Hematopoietic multipotent progenitor cell treated with erythropoietin and hydrocortisone succinate and interleukin-3 and kit ligand, for 15 days (in vitro differentiated cells): ENCODE measurements at regions not wholly inside any gene's neighbourhood (a gene's known extent, or its start where the extent isn't known, plus 50 kb on each side); places are given as distances from the start of the nearest gene placed in this dataset.
"Not testable (repeated sequence)": the region's sequence is repeated elsewhere in the genome, so short reads cannot be mapped to it uniquely, and the experiment has no call there.

Source experiments
- DNase-seq: peaks from one replicate; pipeline ENCODE4 v3.0.0-alpha.2; 2015; ENCODE audit warnings: low spot score

GRCh38 chr18:27579364-27579763, 394.3 kb upstream of the CHST9 start:
- no peak for DNase-seq

GRCh38 chr18:27577752-27578151, 392.6 kb upstream of the CHST9 start:
- no peak for DNase-seq

DNA sequence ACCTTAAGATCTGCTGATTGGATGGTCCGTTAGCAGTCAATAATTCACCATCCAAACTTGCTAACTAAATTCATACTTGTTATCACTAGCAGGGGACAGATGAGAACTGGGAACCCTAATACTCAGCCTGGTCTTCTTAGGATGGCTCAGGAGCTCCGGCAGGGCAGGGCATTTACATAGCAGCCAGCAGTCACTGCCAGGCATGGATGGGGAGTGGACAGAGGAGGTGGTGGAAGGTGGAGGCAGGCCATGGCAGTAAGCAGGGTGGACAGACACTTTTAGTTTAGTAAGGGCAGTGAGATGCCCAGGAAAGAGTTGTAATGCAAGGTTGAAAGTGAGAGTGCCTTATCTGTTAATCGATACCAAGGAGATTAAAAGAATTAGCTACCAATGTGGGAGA, 392.2 kb upstream of the CHST9 start:
- no peak for DNase-seq

GRCh38 chr18:27567434-27567833, 382.3 kb upstream of the CHST9 start:
- DNase-seq = no peak

DNA sequence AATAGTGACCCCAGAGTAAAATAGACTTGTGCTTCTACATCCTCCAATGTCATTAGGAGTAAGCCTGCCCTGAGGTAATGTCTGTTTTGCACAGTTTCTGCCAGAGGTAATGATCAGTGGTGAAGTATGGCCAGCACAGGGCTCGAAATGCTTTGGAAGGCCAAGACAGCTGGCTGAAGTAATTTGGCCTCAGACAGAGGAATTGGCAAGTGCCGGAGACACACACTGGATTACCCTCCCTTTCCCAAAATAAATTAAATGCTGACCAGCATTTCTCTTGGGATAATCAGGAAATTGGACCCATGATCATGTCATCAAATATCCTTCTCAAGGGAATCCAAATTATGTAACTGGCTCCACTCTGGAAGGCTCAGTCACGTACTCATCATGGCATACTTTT, 379.0 kb upstream of the CHST9 start:
- no peak for DNase-seq

- DNase-seq = no peak
Observed at GRCh38 chr18:27558388-27559155, 373.5 kb upstream of the CHST9 start.

DNA sequence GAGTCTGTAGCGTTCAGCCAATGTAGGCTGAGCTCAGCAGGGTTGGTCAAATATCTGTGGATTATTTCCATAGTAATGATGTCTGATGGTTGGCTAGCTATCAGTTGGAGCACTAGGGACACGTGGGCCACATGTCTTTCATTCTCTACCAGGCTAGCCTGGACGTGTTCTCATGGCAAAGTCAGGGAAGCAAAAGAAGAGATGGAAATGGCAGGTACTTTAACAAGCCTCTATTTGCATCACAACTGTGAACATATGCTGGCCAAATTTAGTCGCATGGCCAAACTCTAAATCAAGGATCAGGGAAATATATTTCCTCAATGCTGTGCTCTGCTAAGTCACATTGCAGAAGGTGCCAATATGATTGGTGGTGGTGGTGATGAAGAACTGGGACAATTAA, 371.6 kb upstream of the CHST9 start:
- DNase-seq = no peak

DNA sequence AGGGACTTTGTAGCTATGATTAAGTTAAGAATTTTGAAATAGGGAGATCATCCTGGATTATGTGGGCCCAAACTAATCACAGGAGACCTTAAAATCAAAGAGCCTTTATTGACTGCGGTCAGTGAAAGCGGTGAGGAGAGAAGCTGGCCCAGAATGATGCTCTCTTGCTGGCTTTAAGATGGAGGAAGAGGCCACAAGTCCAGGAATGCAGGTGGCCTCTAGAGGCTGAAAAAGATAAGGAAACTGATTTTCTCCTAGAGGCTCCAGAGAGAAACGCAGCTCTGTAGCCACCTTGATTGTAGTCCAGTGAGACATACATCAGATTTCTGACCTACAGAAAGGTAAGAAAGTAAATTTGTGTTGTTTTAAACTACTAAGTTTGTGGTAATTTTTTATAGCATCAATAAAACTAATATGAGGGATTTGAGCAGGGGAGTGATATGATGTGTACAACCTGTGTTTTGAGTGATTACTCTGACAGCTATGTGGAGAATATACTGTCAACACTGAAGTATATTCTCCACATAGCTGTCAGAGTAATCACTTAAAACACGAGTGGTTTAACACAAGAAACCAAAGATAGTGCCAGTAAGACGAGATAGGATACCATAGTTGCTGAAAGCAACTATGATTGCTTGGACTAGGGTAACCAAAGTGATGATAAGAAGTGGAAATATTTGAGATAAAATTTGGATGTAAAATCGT, 364.4 kb upstream of the CHST9 start:
- DNase-seq = no peak

- no peak for DNase-seq
Observed at GRCh38 chr18:27546991-27547390, 361.9 kb upstream of the CHST9 start.

GRCh38 chr18:27544206-27544605, 359.1 kb upstream of the CHST9 start:
- DNase-seq = no peak

- no peak for DNase-seq
Observed at GRCh38 chr18:27541293-27541692, 356.2 kb upstream of the CHST9 start.

DNA sequence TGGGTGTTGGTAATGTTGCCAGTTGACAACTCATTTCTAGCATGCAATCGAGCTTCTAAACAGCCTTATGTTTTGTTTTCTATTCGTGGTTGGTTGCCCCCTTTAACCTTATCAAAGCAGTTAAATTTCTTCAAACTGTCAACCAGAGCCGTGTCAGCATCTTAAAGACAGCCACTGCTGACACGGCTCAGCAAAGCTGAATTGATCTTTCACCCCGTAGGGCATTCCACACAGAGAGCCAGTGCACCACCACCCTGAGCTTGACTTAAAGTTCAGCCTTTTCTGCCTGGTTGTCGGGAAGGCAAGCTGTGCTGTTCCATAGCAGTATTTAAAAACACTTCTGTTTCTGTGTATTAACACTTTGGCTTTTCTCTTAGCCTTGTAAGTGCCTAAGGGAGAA, 355.0 kb upstream of the CHST9 start:
- no peak for DNase-seq

DNA sequence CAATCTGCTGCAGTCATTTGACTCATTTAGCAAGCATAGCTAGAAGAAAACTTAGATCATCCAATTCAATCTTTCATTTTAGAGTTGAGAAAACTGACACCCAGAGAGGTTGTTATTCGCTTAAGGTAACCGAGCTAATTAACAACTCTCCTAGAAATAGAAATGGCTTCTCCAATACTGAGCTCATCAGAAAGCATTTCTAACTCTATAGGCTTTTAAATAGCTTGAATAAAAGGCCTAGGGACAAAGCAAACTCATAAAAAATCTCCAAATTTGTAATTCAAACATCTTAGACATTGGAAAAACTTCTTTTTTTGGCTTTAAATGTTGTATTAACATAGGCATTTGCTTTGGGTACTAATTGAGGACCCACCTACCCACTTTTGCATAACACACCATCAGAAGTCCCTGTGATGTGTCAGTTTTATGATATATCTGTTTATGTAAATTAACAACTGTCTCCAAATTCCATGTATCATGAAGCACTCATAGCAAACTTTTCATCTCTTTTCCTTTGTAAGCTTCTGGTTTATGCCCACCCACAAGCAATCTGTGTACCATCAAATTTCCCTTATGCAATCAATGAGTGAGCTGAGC, 343.9 kb upstream of the CHST9 start:
- DNase-seq = no peak

DNA sequence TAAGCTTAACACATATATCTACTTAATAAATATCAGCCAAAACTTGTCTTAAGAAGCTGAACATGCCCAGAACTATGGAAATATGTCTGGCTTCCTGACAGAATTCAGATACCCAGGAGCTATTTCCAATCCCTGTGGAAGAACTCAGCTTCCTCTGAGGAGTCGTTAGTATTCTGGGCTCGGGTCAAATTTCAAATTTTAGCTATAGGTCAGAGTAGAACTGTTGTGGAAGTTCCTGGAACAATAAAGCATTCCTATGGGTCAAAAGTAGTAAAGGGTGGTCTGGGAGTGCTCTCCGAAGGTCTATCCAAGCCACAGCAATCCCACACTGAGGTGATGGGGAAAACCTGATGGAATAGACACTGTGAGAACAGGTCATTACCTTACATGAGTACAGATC, 342.7 kb upstream of the CHST9 start:
- no peak for DNase-seq

DNA sequence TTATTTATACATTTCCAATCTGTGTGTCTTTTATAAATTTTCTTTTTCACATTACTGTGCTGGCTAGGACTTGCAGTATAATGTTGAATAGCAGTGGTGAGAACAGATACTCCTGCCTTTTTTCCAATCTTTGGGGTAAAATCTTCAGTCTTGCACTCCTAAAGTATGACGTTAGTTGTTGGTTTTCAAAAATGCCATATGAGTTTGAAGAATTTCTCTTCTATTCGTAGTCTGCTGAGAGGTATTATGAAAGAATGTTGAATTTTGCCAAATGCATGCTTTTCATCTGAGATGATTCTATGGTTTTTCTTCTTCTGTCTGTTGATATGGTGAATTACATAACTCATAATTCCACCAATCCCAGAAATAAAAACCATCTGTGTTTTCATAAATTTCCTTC, 335.3 kb upstream of the CHST9 start:
- no peak for DNase-seq

DNA sequence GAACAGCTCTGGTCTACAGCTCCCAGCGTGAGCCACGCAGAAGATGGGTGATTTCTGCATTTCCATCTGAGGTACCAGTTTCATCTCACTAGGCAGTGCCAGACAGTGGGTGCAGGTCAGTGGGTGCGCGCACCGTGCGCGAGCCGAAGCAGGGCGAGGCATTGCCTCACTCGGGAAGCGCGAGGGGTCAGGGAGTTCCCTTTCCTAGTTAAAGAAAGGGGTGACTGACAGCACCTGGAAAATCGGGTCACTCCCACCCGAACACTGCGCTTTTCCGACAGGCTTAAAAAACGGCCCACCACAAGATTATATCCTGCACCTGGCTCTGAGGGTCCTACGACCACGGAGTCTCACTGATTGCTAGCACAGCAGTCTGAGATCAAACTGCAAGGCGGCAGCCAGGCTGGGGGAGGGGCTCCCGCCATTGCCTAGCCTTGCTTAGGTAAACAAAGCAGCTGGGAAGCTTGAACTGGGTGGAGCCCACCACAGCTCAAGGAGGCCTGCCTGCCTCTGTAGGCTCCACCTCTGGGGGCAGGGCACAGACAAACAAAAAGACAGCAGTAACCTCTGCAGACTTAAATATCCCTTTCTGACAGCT, 325.0 kb upstream of the CHST9 start:
- not testable (repeated sequence) for DNase-seq

DNA sequence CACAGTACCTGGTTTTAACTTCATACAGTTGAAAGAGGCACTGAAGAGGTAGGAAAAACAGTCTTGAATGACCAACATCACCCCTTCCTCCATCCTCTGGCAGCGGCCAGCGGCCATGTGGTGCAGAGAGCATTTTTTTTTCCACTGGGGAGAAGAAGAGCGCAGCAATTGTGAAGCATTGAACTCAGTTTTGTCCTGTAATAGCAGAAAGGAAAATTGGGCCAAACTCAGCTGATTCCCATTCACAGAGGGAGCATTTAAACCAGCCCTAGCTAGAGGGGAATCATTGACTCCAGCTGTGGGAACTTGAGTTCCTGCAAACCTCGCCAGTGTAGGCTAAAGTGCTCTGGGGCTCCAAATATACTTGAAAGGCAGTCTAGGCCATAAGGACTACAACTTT, 316.6 kb upstream of the CHST9 start:
- DNase-seq = no peak

DNA sequence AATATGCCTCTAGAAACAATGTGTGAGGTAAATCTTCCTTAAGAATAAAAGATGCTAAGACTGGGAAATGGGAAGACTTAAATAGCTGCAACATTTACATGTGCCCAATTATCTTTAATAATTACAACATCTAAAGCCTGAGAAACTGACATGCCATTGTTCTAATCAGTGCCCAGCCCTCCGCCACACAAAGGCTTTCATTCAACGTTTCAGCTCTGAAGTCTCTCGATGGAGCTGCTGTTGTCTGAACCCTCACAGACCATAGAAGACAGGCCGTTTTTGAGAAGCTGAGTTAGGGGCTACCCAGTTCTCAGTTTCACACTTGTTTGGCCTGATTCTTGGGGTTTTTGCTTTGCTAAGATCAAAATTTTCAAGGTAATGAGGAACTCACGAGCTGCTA, 315.4 kb upstream of the CHST9 start:
- no peak for DNase-seq

GRCh38 chr18:27497246-27497645, 312.1 kb upstream of the CHST9 start:
- DNase-seq = no peak

GRCh38 chr18:27493182-27493581, 308.1 kb upstream of the CHST9 start:
- DNase-seq = no peak

- DNase-seq = no peak
Observed at GRCh38 chr18:27491772-27492171, 306.7 kb upstream of the CHST9 start.

- no peak for DNase-seq
Observed at GRCh38 chr18:27483276-27483675, 298.2 kb upstream of the CHST9 start.

DNA sequence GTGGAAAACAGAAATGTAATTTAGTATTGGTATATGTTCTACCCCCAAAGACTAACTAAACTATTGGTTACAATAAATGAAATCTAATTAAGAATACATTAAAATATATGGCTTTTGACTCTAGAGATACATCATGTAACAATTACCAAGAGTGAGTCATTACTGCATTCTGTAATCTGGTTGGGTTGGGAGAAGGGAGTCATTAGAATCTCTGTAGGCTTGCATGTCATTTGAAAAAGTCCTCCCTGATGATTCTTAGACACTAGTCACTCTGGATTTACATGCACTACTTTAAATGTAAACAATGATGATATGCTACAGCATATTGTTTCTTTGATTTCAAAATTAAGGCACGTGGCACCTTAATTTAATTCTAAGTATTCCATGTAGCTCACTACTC, 293.4 kb upstream of the CHST9 start:
- no peak for DNase-seq
